ENCODE measurements at regions not wholly inside any gene's neighbourhood (a gene's known extent, or its start where the extent isn't known, plus 50 kb on each side); places are given as distances from the start of the nearest gene placed in this dataset.
"Not testable (repeated sequence)": the region's sequence is repeated elsewhere in the genome, so short reads cannot be mapped to it uniquely, and the experiment has no call there.

DNA sequence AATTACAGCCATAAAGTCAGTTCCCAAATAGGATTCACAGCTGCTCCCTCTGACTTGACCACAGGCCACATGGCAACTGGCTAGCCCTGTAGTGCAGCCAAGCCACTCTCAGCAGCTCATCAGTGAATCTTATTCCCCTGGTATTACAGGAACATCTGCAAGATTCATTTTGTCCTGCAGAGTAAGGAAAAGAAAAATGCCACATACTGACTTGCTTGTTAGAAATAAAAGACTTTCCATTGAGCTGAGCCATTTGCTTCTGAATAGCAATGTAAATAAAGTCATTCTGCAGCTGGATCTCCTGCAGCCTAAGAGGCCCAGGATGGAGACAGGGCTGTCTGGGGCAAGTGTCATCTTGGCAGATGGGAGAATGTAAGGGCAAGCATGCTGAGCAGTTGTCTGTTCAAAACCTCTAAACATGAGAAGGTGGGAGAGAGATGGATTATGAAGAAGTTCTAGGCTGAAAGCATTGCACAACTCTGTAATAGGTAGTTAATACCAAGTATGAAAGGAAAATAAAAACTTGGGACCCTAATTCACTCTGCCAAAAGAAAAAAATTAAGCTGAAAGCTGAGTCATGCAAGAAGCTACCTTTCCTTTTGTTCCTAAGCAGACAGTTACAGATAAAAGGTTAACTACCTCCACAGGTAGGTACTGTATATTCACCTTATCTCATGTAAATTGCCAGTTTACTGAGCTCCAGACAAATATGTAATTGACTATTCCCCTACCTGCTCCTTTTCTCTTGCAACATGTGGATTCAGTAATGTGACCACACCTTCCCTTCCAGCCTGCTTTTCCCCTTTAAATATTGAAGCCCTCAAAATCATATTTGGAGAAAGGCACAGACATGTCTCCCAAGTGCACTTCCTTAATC lies 244.4 kb upstream of the RAI14 start:
- no peak overlapping the region for H3K4me3 ChIP-seq (ENCODE audit: low read length)
- no peak for DNase-seq (ENCODE audit: low read depth, low spot score)

DNA sequence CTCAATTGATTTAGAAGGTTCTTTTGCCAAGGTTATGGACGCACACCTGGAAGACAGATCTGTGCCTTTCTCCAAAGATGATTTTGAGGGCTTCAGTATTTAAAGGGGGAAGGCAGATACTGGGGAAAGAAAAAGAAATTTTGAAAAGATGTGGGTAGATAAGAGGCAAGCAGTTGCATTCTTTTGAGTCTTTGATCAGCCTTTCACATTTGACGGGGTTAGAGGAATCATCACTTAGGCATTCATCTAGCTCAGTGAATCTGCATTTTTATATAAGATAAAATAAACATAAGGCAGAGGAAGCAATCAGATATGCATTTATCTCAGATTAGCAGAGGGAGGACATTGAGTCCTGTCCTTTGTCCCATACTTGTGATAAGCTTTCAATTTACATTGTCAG lies 243.4 kb upstream of the RAI14 start:
- H3K4me3 ChIP-seq (ENCODE audit: low read length): no peak overlapping the region
- peak; percentile 11 for DNase-seq (ENCODE audit: low read depth, low spot score)

DNA sequence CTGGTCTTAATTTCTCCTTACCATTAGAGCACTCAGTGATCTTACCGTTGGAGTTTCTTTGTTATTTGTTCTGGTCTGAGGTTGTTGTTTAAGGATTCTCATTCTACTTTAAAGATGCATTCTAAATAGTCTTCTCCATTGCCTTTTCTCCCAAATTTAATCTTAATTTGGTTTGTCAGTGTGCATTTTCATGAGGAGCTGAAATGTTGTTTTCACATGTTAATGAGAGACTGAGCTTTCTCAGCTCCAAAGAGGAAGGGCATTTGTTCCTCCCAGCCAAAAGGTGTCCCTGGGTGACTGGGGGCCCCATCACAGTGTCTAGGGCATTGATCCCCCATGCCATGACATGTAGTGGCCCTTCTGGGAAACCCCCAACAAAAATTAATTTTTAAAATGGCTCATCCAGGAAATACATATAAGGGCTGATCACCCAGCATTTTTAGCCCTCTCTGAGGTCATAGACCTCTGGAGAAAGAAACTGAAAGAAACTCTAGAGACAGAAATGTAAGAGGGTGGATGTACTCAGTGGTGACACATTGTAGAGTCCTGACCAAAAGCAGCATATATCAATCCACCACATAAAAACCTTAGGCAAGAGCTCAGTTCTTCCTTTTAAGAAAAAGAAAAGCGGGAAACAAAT lies 240.4 kb upstream of the RAI14 start:
- no peak for DNase-seq (ENCODE audit: low read depth, low spot score)
- H3K4me3 ChIP-seq (ENCODE audit: low read length): no peak overlapping the region

DNA sequence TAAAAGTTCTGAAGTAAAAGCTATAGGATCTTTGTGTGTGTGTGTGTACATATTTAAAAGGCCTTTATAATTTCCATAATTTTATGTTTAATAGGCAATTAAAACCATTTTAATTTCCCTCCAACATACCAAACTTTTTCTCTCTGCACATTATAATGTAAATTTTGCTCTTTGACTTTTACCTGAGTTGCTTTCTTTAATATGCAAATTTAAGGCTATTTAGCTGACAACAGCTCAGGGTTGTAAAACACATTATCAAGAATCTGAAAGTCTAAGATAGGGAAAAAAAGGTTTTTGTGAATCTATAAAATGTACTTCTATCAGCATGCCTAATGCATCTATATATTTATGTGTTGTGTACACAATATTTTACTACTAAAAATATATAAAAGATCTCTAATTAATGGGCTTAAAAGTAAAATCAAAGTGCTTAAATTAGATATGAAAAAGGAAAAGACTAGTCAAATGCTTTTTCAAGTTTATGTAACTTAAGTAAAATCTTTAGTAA lies 239.6 kb upstream of the RAI14 start:
- H3K4me3 ChIP-seq (ENCODE audit: low read length): no peak overlapping the region
- DNase-seq (ENCODE audit: low read depth, low spot score): no peak

DNA sequence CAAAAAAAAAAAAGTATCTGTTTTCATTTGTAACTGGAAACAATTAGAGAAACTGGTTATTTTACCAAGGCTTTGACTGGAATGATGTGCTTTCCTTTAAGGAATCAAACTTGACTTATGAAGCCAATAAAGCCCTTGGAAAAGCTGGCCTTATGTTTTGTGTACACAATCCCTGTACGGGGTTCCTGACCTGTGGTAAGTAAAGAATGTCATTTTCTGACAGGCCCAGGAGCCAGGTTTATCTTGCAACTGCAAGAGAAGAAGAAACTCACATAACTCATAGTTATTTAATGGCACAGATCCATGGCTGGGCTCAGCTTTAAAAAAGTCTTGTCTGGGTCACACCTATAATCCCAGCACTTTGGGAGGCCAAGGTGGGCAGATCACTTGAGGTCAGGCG lies 235.9 kb upstream of the RAI14 start:
- H3K4me3 ChIP-seq (ENCODE audit: low read length): not testable (repeated sequence)

DNA sequence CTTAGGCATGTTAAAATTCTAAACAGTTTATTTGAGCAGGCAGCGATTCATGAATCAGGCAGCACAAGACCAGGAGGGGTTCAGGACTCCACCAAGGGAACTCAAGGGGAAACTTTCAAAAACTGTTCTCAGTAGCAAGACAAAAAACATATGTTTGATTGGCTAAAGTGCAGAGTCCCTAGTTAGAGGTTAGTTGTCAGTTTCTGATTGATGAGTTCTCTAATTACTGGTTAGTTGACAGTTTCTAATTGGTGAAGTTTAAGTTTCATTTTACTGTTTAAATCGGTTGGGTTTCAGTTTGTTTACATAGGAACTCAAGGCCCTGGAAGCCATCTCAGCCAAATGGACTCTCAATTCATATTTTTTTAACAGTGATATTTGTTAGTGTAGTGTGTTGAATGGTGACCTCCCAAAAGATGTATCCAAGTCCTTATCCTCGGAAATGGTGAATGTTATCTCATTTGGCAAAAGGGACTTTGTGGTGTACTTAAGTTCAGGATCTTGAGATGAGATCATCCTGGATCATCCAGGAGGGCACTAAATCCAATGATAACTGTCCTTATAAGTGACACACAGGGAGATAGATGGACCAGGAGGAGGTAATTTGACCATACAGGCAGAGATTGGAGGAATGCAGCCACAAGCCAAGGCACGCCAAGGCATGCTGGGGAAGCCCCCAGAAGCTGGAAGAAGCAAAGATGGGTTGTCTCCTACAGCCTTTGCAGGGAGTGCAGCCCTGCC lies 219.2 kb upstream of the RAI14 start:
- DNase-seq (ENCODE audit: low read depth, low spot score): no peak

More for the DNA sequence above, 235.9 kb upstream of the RAI14 start:
- not testable (repeated sequence) for DNase-seq (ENCODE audit: low read depth, low spot score)

DNA sequence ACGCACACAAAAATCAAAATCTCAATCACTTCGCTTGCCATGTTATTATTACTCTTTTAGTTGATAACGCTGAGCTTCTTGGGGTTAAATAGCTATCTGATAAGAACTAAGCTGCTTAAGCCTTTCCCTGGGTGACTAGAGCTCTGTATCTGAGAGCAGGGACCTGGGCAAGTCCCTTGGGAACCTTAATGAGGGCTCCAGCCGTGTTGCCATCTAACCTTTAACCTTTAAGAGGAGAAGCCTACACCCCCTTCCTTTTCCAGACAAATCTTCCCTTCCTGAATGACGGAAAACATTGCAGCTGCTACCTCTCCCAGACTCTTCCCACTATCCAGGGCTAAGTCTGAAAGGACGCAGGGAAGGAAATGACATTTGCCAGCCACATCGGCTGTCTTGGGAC lies 216.5 kb upstream of the RAI14 start:
- H3K4me3 ChIP-seq (ENCODE audit: low read length): no peak overlapping the region
- no peak for DNase-seq (ENCODE audit: low read depth, low spot score)

More for the DNA sequence above, 219.2 kb upstream of the RAI14 start:
- H3K4me3 ChIP-seq (ENCODE audit: low read length): no peak overlapping the region

DNA sequence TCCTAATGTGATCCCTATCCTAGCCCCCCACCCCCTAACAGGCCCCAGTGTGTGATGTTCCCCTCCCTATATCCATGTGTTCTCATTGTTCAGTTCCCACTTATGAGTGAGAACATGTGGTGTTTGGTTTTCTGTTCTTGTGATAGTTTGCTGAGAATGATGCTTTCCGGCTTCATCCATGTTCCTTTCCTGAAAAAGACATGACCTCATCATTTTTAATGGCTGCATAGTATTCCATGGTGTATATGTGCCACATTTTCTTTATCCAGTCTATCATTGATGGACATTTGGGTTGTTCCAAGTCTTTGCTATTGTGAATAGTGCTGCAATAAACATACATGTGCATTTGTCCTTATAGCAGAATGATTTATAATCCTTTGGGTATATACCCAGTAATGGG lies 214.4 kb upstream of the RAI14 start:
- not testable (repeated sequence) for DNase-seq (ENCODE audit: low read depth, low spot score); H3K4me3 ChIP-seq (ENCODE audit: low read length)

DNA sequence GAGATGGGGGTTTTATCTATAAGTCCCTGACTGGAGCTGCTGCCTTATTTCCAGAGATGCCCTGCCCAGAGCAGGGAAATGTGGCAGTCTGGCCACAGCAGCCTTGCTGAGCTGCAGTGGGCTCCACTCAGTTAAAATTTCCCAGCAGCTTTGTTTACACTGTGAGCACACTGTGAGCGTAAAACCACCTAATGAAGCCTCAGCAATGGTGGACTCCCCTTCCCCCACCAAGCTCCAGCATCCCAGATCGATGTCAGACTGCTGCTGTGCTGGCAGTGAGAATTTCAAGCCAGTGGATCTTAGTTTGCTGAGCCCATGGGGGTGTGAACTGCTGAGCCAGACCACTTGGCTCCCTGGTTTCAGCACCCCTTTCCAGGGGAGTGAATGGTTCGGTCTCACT lies 208.7 kb upstream of the RAI14 start:
- no peak for DNase-seq (ENCODE audit: low read depth, low spot score)

DNA sequence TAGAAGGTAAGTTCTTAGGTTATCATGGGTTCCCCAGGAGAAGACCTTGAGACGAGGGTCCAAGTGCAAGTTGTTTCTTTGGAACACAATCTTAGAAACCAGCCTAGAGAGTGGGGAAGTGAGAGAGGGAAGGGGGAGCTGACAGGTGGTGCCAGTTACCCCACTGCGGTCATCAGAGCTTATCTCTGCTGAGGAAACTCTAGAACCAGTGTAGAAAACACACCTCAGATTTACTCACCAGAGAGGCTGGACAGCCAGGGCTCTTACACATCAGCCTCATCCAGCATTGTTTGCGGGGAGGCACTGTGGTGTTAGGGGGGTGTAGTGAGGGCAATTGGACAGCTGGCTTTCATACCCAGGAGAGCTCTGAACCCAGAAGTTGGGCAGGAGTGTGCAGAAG lies 206.5 kb upstream of the RAI14 start:
- no peak overlapping the region for H3K4me3 ChIP-seq (ENCODE audit: low read length)
- no peak for DNase-seq (ENCODE audit: low read depth, low spot score)

More for the DNA sequence above, 208.7 kb upstream of the RAI14 start:
- H3K4me3 ChIP-seq (ENCODE audit: low read length): no peak overlapping the region

DNA sequence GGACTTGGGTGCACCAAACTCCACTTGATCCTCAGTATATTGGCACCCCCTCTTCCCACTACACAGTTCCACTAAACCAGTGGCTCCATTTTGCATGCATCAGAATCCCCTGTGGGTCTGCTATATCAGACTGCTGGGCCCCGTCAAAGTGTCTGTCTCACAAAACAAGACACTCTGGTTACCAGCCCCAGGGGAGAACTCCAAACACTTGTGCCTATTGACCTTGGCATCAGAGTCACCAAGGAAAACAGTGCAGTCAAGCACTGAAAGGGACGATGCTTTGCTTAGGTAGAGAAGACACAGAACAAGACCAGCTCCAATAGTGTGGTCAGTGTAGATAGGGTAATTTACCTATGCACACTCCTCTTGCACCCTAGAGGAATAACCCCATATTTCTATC lies 205.8 kb upstream of the RAI14 start:
- no peak for DNase-seq (ENCODE audit: low read depth, low spot score)
- no peak overlapping the region for H3K4me3 ChIP-seq (ENCODE audit: low read length)

DNA sequence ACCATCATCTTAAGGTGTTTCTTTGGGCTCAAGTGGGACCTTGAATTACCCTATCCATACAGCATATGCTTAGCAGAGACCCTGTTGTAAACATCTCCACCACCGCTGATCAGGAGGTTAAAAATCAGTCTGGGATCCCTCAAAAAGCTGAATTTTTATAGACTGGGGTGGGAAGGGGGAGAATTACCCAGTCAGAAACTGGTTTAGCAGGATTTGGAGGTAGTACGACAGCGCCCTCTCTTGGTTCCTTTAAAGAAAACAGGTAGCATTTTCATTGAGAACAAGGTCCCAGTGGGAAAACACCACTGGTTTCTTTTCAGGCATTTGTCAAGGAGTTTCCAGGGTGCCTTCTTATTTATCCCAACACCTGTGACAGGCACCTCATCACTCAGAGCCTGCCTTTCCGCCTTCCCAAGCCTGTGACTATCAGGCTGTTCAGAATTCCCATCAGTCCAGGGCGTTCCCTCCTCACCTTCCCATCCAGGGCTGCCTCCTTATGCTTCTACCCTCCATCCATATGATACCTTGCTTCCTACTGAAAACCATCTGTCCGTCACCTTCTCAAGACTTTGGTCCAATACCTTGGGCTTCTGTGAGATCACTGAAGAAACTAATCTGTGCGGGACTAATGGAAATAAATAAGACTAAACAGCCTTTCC lies 203.8 kb upstream of the RAI14 start:
- DNase-seq (ENCODE audit: low read depth, low spot score): no peak

DNA sequence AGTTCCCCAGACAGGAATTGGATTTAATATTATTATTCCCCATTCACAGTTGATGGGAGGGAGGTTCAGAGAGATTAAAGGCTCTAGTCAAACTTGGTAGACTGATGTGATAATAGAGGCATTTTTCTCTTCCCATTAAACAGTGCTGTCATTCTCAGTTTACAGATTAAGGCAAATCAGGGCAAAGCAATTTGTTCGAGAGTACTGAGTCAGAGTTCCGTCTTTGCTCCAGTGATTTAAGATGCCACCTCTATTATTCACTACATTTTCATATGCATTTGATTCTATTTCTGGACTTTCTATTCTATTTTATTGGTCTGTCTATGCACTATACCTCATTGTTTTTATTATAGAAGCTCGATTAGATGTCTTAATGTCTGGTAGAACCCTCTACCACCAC lies 201.0 kb upstream of the RAI14 start:
- no peak overlapping the region for H3K4me3 ChIP-seq (ENCODE audit: low read length)
- no peak for DNase-seq (ENCODE audit: low read depth, low spot score)

More for the DNA sequence above, 203.8 kb upstream of the RAI14 start:
- no peak overlapping the region for H3K4me3 ChIP-seq (ENCODE audit: low read length)

DNA sequence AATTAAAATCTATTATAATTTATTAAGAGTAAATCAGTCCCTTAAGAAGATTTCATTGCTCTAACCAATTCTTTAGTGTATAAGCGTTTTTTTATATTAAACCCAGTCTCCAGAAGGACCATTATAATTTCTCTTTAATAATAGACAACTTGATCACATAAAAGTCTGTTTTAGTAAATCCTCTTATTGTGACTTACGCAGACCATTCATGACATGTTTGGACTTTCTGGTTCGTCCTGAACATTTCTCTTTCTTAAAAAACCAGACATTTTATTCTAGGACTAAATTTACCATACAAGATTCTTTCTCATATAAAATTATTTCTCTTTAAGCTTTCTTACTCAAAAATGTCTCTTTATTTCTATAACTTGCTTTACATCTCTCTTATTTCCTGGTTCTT lies 196.2 kb upstream of the RAI14 start:
- H3K4me3 ChIP-seq (ENCODE audit: low read length): no peak overlapping the region

DNA sequence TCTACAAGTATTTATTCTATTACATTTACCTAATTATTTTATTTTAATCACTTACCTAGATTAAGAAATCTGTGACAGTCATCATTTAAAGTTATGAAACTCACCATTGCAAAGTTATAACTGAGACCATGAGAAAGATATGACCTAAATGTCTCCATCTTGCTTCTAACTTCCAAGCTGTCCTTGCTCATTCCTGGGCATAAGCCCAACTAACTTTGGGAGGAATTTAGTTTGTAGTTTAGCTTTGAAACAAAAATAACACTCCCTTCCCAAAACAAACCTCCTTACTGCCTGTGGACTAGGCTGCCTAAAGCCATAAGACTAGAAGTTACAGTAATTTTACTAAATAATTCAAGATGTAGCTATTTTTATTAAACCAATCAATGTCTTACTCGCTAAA lies 195.6 kb upstream of the RAI14 start:
- no peak for DNase-seq (ENCODE audit: low read depth, low spot score)
- H3K4me3 ChIP-seq (ENCODE audit: low read length): no peak overlapping the region

More for the DNA sequence above, 196.2 kb upstream of the RAI14 start:
- DNase-seq (ENCODE audit: low read depth, low spot score): no peak

DNA sequence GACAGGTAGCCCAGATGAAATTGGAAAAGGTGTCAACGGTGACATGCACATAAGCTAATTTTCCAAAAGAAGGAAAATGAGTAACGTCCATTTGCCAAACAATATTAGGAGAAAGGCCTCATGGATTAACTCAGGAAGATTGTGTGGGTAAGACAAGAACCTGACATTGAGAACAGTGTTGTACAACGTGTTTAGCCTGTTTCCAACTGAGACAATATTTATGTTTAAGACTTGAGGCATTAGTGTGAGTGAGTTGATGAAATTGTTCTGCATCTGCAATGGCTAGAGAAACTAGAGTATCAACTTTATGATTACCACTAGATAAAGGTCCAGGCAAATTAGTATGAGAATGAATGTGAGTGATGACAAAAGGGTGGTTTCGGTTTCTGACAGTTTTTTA lies 191.3 kb upstream of the RAI14 start:
- DNase-seq (ENCODE audit: low read depth, low spot score): no peak
- no peak overlapping the region for H3K4me3 ChIP-seq (ENCODE audit: low read length)

DNA sequence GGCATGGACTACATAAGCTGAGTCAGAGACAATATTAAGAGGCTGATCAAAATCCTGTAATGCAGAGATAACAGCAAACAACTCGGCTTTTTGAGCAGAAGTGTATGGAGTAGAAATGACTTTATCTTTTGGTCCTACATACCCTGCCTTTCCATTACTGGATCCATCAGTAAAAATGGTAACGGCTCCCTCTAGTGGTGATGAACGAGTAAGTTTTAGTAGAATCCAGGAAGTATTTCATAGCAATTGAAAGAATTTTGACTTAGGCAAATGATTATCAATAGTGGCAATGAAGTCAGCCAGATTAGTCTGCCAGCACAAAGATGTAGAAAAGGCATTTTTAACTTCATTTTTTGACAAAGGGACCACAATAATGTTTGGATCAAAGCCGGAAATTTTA lies 190.8 kb upstream of the RAI14 start:
- peak; percentile 38 for DNase-seq (ENCODE audit: low read depth, low spot score)

DNA sequence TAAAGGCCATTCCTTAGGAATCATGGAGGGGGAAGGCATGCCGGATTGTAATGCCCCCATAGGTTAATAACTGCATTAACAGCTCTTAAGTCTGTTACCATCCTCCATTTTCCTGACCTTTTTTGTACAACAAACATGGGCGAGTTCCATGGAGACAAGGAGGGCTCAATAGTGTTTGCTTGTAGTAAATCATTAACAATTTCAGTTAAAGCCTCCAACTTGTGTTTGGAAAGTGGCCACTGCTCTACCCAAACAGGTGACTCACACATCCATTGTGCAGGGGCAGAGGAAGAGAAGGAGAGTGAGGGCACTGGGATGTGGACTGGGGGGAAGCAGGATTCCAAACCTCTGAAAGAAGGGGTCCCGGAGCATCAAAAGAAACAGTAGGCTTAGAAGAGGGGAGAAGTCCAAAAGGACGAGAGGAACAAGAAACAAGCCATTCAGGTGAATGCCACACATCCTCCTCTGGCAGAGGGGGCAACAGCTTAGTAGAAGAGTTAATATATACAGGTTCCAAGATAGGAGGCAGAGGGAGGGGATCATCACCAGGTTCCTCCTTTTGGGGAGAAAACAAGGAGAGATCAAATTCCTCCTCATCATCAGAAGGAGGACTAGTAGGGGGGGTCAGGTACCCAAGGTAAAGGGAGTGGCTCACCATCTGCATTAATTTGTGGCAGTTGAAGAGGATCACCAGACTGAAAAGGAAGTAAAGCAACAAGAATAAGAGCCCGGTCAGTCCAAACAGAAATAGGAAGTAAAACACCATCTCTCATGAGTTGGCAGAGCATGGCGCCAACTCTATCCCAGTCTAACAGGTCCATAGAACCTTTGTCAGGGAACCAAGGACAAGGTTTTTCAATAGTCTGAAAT lies 189.4 kb upstream of the RAI14 start:
- H3K4me3 ChIP-seq (ENCODE audit: low read length); DNase-seq (ENCODE audit: low read depth, low spot score): not testable (repeated sequence)

More for the DNA sequence above, 190.8 kb upstream of the RAI14 start:
- not testable (repeated sequence) for H3K4me3 ChIP-seq (ENCODE audit: low read length)

Data from Jurkat, Clone E6-1 (cell line).